HG03108 (cell line): ENCODE measurements at regions not wholly inside any gene's neighbourhood (a gene's known extent, or its start where the extent isn't known, plus 50 kb on each side); places are given as distances from the start of the nearest gene placed in this dataset.

Experiments
- ATAC-seq: cut with Tn5 transposase; IDR thresholded peaks from one replicate; pipeline ENCODE4 v1.9.1; 2021; ENCODE audit warnings: moderate library complexity; ENCODE audit not compliant: unreplicated experiment

- ATAC-seq = no peak
Measured at GRCh38 chr13:50691176-50691680, 152.3 kb downstream of the DLEU7 start.

- no peak for ATAC-seq
Measured at GRCh38 chr13:50691681-50692263, 151.7 kb downstream of the DLEU7 start.

GRCh38 chr13:50692396-50692915 is 151.0 kb downstream of the DLEU7 start:
- no peak for ATAC-seq

GRCh38 chr13:50693727-50694126 is 149.8 kb downstream of the DLEU7 start:
- ATAC-seq = no peak

GRCh38 chr13:50697746-50698539 is 145.5 kb downstream of the DLEU7 start:
- no peak for ATAC-seq

- ATAC-seq = no peak
Measured at GRCh38 chr13:50699874-50700663, 143.4 kb downstream of the DLEU7 start.

GRCh38 chr13:50700664-50701305 is 142.7 kb downstream of the DLEU7 start:
- no peak for ATAC-seq

- no peak for ATAC-seq
Measured at GRCh38 chr13:50701469-50701868, 142.0 kb downstream of the DLEU7 start.

GRCh38 chr13:50706505-50706904 is 137.0 kb downstream of the DLEU7 start:
- no peak for ATAC-seq

- ATAC-seq = no peak
Measured at GRCh38 chr13:50707628-50708027, 135.9 kb downstream of the DLEU7 start.

GRCh38 chr13:50708461-50708860 is 135.0 kb downstream of the DLEU7 start:
- ATAC-seq = no peak

- no peak for ATAC-seq
Measured at GRCh38 chr13:50709058-50709457, 134.4 kb downstream of the DLEU7 start.

GRCh38 chr13:50711131-50711815 is 132.2 kb downstream of the DLEU7 start:
- no peak for ATAC-seq

- ATAC-seq = no peak
Measured at GRCh38 chr13:50711996-50712395, 131.5 kb downstream of the DLEU7 start.

GRCh38 chr13:50712456-50712855 is 131.0 kb downstream of the DLEU7 start:
- no peak for ATAC-seq

GRCh38 chr13:50712881-50713280 is 130.6 kb downstream of the DLEU7 start:
- ATAC-seq = no peak

- ATAC-seq = peak; percentile 80
Measured at GRCh38 chr13:50713523-50714248, 129.8 kb downstream of the DLEU7 start.

- no peak for ATAC-seq
Measured at GRCh38 chr13:50714891-50715290, 128.6 kb downstream of the DLEU7 start.

- no peak for ATAC-seq
Measured at GRCh38 chr13:50715402-50716146, 127.9 kb downstream of the DLEU7 start.
